NCI-H1417 (cell line): ENCODE measurements at regions not wholly inside any gene's neighbourhood (a gene's known extent, or its start where the extent isn't known, plus 50 kb on each side); places are given as distances from the start of the nearest gene placed in this dataset.

Source experiments
- DNase-seq, 3 experiments: peaks; one replicate each; lab custom pipeline; 2025; lab: John Stamatoyannopoulos, UW

DNA sequence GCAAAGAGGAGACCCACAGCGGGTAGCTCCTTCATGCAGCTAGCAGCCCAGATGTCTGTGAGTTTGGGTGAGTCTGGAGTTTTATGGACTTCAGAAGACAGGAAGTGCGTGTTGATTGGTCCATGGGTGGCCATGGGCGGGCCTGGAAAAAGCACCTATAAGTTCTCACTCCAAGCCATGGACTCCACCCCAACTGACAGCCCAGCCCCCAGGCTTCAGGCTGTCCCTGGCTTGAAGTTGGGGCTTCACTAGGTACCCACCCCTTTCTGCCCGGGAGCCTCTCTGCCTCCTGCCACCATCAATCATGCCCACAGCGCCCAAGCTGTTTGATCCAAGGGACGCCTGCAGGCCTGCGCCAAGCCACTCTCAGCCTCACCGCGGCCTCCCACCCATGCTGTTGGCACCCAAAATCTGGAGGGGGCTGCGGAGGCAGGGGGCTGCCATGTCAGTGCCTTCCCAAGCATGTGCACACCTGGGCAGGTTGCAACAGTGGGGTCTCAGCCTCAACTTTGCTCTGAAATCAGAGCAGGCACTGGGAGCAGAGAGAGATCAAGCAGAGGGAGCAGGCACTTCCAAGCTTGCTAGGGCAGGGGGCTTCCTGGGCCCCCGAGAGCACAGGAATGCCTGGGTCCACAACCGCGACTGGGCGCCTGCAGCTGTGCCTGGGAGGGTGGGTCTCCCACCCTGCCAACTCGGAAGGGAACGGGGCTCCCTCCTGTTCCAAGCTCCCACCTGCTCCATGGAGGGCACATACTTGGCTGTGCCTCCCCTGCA, 1503.7 kb downstream of the CDH11 start:
- DNase-seq: no peak

DNA sequence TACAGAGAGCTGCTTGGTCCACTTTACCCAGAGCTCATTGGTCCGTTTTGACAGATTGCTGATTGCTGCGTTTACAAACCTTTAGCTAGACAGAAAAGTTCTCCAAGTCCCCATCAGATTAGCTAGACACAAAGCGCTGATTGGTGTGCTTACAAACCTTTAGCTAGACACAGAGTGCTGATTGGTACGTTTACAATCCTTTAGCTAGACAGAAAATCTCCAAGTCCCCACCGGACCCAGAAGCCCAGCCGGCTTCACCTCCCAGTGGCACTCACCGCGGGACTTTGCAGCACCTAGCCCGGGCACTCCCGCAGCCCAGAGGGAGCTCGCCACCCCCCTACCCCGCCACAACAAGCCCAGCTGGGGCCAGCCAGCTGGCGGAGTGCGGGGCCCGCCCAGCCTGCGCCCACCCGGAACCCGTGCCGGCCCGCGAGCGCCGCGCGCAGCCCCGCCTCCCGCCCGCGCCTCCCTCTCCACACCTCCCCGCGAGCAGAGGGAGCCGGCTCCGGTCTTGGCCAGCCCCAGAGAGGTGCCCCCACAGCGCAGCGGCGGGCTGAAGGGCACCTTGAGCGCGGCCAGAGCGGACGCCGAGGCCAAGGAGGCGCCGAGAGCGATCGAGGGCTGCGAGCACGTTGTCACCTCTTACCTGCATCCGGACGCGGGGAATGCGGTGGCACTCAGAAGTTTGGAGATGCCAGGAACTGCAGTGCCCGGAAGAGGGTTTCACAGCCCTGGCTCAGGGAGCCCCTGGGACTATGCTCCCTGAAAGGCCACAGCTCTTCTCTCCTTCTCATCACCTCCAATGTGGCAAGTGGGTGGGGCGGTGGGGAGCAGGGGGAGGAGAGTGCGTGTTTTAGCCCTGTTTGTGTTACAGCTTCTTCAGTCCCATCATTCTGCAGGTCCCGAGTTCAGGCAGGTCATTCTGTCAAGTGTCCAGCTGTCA, 1504.5 kb downstream of the CDH11 start:
- DNase-seq: no peak

DNA sequence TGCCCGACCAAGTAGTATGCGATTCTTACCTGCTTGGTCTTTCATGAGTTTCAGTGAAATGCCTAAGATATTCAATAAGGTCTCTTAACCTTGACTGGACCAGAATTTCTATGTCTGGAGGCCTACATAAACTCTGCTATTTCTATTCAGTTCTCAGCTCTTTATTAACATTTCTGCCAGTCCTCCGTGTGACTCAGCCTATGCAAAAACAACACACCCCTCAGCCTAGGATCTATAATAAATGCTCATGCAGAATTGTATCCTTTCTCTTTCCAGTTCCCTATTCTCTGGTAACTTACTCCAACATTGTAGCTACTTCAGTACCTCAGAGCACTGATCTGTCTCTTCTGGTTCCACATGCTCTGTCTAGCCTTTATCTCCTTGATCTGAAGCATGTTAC, 1507.4 kb downstream of the CDH11 start:
- DNase-seq: no peak

DNA sequence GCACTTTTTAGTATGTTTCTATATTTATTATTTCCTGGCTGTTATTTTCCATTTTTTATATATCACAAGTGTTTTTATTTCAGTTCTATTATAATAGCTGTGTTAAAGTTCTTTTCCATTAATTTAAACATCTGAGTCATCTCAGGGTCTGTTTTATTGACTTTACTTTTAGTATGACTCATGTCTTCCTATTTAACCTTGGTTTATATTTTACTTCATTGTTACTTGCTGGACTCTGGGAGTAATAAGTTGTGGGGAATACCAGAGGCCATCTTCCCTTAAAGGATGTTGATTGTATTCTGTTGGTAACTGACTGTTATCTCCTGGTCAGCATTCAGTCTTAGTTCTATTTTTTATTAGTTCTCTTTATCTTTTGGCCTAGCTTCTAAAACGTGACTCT, 1508.2 kb downstream of the CDH11 start:
- DNase-seq: no peak

DNA sequence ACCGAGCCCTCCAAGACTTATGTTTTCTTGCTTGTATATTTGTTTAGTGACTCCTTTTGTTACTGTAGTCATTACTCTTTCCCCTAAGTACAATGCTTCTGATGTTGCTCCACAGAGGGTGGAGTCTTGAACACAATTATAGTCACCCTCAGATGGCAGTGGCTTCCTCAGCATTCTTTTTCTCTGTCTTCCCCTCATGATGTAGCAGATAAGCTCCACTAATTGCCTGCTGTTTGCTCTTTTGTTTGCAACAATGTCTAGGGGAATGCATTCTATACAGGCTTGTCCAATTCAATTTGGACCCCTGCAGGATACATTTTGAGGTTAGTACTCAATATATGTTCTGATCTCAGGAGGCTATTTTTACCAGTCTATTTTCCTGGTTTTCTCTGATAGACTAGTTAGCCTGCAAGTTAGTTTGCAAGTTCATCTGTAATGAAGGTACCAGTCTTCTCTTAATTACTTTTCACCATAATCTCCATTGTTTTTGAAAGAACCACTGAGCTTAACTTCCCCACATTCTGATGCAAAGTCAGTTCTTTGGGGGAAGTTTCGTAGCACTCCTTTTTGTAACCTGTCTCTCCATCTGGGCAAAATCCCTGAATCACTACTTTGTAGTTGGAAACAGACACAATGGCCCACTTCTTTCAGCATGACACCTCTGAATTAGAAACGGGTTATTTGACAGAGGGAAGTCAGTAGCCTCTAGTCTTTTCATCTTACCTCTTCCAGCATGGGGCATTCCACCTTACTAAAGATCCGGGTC, 1509.2 kb downstream of the CDH11 start:
- DNase-seq: no peak

DNA sequence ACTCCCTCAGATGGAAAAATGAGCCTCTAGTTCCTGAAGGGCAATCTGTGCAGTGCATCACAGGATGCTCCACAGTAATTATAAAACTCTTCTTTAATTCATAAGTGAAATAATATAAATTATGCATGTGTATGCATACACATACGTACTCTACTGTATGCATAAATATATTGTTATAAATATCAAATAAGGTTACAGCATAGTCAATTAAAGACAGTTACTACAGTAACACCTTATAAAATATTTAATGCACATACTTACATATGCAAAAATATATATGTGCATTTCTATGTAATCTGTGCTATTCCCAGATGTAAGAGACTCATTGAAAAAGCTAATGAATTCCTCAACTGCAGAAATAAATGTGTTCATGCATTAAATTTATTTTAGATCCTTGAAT, 1515.1 kb downstream of the CDH11 start:
- DNase-seq: no peak

DNA sequence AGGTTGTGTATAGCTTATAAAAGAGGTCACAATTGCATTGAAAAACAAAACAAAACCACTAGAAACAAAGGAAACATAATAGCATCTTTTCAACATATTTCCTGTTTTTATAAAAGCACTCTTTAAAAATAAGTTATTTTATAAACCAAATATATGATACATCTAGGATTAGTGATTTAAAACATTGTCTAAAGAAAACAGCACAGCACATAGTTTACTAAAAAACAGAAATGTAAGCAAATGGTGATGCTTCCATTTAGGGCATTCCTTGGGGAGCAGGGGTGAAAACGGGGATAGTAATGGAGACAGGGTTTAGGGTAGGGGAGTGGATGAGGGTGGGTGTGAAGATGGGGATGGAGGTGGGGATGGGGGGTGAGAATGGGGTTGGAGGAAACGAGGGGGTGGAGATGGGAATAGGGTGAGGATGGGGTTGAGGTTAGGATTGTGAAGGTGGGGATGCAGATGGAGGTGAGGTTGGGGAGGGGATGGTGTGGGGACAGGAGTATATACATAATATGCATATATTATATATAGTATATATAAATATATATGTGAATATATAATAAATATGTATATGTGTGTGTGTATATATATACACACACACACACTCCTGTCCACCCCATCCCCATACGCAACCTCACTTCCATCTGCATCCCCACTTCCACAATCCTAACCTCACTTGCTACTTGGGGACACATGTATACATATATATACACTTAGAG, 1519.5 kb downstream of the CDH11 start:
- no peak for DNase-seq

DNA sequence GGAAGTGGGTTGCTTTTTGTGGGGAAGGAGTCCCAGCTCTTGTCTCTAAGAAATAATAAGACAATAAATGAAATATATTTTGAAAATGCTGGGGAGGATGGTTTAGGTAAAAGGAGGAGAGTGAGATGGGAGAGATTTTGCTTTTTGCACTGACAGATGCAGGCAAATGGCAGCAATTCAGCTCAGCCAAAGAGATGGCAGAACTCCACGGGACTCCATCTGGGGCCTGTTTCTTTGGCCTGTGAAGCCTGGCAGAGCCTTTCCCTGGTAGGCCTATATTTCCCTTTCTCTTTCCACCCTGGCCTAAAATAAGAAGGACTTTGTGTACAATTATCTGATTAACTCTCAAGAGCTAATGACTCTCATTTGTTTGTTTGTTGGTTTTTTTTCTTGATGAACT, 1525.1 kb downstream of the CDH11 start:
- DNase-seq: no peak

DNA sequence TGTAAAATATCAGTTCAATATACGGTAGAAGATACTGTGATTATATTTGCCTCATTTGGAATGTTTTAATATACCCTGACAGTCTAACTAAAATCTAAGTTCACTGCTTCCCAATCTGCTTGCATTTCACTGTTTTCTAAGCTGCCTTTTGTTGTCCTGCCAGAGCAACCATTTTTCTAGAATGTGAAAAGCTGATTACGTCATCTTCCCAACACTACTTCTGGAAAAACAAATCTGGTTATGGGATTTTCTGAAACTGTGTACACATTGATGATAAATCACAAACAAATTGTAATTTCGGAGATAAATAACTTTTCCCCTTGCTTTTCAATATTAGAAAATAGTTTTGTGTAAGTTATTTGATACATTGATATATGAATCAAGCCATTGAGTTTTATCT, 1529.0 kb downstream of the CDH11 start:
- no peak for DNase-seq

DNA sequence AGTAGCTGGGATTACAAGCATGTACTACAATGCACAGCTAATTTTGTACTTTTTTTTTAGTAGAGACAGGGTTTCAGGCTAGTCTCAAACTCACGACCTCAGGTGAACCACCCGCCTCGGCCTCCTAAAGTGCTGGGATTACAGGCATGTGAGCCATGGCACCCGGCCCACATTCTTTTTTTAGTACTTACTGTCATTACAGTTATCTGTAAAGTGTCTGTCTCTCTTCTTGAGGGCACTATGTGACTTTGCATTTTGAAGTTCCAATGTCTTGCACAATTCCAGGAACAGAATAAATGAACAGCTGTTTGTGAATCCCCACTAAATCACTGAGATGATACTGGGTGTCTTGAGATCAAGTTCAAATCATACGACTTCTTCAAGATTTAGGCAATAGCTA, 1540.3 kb downstream of the CDH11 start:
- DNase-seq: no peak

DNA sequence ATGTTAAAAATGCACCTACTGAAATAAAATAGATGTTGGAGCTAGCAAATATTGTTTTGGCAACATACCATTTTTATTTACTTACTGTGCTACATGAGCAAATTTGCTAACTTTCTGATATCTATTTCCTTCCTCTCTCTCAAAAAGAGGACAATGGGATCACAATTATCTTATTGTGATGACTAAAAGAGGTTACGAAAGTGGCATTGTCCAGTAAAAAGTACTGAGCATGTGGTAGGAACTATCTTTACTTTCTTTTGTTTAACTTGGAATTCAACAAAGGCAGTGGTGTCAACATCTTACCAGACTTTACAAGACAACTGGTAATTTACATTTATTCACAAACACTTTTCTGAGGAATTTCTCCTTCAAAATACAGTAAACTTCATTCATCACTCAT, 1542.6 kb upstream of the CDH8 start:
- DNase-seq: no peak

DNA sequence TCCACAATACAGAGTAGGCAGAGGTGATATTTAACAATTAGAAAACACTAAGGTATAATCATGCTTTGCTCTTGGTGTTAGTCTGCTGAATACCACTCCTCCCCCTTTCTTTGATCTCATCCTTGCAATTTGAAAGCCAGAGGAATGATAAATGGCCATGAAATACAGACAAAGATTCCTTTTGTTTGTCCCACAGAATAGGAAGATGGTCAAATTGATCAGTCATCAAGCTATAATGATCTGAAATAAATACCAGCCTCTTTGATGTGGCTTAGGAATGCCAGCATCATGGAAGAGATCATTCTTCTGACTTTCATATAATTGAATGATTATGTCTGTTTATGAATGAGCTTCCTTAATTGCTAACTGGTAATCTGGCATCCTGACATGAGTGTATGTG, 1541.7 kb upstream of the CDH8 start:
- DNase-seq: no peak

DNA sequence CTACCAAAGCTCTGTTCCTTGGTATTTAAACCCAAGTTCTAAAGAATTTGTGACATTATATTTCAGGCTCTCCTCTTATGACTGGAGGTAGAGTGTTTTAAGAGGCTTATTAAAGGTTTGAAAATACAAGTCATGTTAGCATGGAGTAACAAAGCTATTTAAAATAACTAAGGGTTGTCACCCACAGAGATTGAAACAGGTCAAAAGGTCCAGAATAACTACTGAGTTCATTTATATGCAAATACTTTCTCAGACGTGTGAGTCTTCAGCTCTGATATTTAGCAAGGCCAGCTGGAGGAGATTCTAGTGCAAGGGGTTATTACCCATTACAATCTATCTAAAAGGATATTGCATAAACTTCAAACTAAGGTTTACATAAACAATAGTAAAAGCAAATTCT, 1538.8 kb upstream of the CDH8 start:
- no peak for DNase-seq

DNA sequence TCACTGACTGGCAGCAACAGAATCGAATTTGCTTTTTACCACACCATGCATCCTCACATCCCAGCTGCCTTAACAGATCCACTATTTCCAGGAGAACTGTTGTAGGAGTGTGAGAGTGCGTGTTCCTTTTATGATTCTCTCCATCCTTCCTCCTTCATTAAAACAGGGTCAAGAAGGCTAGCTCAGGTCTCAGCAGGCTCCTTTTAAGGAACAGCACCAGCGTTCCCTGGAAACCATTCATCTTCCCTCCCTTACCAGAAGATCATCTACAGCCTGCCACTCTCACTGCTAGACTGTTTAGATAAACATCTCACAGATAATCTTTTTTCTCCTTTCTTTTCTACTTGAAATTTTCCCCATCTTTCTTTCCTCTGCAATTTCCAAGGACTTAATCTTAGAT, 1531.9 kb upstream of the CDH8 start:
- no peak for DNase-seq

DNA sequence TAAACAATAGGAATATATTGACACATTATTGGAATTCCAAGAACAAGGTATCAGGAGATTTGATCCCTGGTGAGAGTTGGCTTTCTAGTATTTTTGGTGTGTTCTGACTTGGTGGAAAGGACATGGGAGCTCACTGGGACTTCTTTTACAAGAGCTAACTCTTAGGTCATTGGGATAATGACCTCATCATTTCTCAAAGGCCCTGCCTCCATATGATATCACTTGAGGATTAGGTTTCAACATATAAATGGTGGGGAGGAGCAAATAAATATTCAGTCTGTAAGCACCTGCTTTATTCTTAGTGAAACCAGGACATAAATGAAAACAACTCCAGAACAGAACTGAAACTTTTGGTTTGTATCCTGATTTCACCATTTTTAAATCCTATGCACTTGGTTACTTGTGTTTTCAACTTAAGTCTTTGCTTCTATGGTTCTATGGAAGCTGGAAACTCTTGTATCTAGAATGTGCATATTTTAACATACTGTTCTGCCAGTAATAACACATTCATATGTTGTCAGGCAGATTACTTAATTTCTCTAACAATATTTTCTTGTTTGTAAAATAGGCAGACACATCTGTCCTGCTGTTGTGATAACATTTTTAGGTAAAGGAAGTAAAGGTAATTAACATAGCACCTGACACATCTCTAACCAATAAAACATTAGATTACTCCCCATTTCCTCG, 1527.7 kb upstream of the CDH8 start:
- DNase-seq: no peak

DNA sequence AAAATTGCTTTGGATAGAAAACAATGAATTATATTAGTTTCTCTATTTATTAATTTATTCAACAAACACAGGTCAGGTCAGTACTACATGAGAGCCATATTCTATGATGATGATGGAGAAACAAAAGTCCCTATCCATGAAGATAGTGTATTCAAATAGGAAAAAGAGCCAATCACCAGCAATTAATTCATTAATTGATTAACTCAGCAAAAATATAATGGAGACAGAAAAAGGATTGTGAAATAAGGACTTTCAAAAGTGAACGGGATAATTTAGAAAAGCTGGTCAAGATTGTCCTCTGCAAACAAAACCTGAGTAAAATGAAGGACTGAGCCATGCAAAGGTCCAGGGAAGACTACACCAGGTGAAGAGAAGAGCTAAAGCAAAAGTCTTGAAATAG, 1517.7 kb upstream of the CDH8 start:
- DNase-seq: no peak

DNA sequence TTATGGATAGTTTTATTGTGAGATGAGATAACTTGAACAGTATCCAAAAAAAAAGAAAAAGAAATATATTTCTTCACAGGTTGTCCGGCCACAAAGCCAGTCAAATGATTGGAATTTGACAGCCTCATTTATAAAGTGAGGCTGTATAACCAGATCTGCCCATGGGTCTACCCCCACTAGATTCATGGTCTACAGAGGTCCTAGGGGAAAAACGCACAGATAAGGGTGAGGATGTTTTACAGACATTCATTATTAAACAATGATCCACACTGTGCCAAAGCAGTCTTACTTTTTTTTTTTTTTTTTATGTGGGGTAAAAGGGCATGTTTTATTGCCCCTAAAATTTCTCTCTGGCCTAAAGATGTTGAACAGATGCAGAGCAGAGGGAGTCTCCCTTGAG, 1503.0 kb upstream of the CDH8 start:
- no peak for DNase-seq

DNA sequence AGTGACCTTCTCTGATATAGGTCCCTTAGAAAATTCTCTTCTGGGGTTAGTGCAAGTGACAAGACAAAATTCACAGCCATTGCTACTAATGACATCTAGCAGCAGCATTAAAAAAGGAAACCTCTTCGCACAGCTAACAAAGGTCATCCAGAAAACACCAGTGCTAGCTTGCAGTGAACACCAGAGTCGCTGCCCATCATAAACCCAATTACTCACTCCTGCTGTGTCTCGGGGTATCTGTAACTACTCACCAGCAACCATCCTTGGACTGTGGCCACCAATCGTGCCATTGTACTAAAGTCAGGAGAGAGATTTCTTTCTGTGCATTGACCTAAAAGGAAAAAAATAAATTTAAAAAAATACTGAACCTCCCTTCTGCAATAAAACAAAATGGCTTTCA, 1494.7 kb upstream of the CDH8 start:
- no peak for DNase-seq

DNA sequence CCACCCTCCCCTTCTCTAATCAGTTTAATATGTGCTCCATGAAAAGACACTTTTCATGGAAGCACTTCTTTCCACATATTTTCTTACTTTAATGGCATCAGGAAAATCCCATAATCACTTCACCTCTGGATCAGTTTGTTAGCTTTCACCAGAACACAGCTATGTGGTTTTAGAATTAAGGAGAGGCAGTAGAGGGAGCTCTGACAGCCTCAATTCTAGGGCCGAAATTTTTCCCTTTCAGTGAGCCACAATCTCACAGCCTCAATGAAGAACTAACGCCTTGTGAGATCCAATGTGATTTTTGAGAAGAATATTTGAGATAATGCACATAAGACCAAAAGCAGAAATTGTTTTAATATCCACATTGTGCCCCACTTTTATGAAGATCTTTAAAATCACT, 1494.0 kb upstream of the CDH8 start:
- no peak for DNase-seq

DNA sequence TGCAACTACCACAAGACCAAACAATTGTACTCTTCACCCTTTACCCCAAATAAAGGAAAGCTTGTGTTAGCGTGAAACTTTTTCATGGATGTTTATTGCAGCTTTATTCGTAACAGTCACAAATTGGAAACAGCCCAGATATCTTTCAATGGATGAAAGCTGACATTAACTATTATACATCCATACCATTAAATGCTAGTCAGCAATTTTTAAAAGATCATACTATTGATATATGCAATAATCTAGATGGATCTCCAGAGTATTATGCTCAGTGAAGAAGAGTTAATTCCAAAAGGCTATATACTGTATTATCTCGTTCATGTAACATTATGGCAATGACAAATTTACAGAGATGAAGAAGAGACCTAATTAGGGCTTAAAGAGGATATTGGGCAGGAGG, 1491.2 kb upstream of the CDH8 start:
- no peak for DNase-seq

DNA sequence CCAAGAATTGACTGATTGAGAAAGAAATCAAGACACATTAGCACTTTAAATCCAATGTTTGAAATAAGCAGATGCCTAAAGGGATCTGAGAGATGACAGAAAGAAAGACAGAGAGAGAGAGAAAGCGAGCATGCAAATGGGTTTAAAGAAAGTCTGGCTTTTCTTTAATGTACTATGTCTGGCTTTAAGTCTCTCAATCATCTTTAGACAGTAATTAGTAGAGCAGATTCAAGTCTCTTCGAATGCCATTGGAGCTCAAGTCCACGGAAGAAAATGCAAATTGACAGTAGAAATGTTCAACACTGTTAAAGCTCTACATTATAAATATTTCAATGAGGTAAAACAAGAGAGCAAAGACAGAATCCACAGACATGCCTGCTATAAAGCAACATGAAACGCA, 1480.2 kb upstream of the CDH8 start:
- no peak for DNase-seq
